HL-60 (cell line): ENCODE measurements at regions not wholly inside any gene's neighbourhood (a gene's known extent, or its start where the extent isn't known, plus 50 kb on each side); places are given as distances from the start of the nearest gene placed in this dataset.

Experiments used
- GABPA ChIP-seq: IDR thresholded peaks from 2 replicates; pipeline ENCODE4 v1.6.1; 2012; ENCODE audit warnings: low read depth
- POLR2AphosphoS5 ChIP-seq: IDR thresholded peaks from 2 replicates; pipeline ENCODE4 v1.6.1; 2012; ENCODE audit warnings: low read depth
- TF ChIP-seq, protein P1 (sequence below): IDR thresholded peaks from one replicate; pipeline ENCODE4 v1.5.1; 2011; ENCODE audit warnings: low read length, control low read depth, inconsistent platforms; ENCODE audit not compliant: insufficient read depth

DNA sequence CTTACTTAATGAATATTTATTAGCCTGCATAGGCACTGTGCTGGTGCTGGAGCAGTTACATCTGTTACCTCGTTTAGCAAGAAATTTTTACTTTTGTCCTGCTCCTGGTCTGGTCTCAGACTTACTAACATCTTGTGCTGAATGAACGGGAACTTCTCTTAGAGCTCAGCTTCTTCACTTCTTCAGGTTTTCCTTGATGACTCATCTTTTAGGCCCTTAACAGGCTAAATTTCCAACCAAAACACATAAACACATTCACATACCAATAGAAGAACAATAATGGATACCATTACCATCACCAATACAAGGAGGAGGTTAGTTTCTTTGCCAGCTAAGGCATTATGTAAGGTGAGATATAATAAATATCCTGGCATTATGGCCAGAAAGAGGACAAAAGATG lies 68.9 kb downstream of the IFI44 start:
- TF ChIP-seq, protein P1, sequence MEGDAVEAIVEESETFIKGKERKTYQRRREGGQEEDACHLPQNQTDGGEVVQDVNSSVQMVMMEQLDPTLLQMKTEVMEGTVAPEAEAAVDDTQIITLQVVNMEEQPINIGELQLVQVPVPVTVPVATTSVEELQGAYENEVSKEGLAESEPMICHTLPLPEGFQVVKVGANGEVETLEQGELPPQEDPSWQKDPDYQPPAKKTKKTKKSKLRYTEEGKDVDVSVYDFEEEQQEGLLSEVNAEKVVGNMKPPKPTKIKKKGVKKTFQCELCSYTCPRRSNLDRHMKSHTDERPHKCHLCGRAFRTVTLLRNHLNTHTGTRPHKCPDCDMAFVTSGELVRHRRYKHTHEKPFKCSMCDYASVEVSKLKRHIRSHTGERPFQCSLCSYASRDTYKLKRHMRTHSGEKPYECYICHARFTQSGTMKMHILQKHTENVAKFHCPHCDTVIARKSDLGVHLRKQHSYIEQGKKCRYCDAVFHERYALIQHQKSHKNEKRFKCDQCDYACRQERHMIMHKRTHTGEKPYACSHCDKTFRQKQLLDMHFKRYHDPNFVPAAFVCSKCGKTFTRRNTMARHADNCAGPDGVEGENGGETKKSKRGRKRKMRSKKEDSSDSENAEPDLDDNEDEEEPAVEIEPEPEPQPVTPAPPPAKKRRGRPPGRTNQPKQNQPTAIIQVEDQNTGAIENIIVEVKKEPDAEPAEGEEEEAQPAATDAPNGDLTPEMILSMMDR = no peak
- no peak for TF ChIP-seq GABPA
- no peak for TF ChIP-seq POLR2AphosphoS5
